Vagina (tissue), 2 donors: ENCODE measurements at regions not wholly inside any gene's neighbourhood (a gene's known extent, or its start where the extent isn't known, plus 50 kb on each side); places are given as distances from the start of the nearest gene placed in this dataset.
"Not testable (repeated sequence)": the region's sequence is repeated elsewhere in the genome, so short reads cannot be mapped to it uniquely, and the experiment has no call there.

Source experiments
- CTCF ChIP-seq, 3 experiments: fragments of 450-650 bp in 2 of 3; fragments of 200-600 bp in 1 of 3; sonication (generic) in 1 of 3; IDR thresholded peaks; one replicate each; pipeline ENCODE4 v1.5.1; 2017 to 2019; ENCODE audit warnings: antibody characterized with exemption in 3 of 3, mild to moderate bottlenecking in 2 of 3, moderate library complexity in 2 of 3
- POLR2A ChIP-seq, 2 donors: fragments of 450-650 bp; IDR thresholded peaks; one replicate each; pipeline ENCODE4 v1.6.1; 2017; ENCODE audit warnings: antibody characterized with exemption in 2 of 2, mild to moderate bottlenecking in 2 of 2, moderate library complexity in 2 of 2
- POLR2AphosphoS5 ChIP-seq, 2 donors: sonication (generic); formaldehyde crosslinking; IDR thresholded peaks; one replicate each; pipeline ENCODE4 v1.9.0; 2017; ENCODE audit warnings: antibody characterized with exemption in 2 of 2, mild to moderate bottlenecking in 2 of 2, low read depth in 1 of 2; ENCODE audit not compliant: insufficient read depth in 1 of 2

DNA sequence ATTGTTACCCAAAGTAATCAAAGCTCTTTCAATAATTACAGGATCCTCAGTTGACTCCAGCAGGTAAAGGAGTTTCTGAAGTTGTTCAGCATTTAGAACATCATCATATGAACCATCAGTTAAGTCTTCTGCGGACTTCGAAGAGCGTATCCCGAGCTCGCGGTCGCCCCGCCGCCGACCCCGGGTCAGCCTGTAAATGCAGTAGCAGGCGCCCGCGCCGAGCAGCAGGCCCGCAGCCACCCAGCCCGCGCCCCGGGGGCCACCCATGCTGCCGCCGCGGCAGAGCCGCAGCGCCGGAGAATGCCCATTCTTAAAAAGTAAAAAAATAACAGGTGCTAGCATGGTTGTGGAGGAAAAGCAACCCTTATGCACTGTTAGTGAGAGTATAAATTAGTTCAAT is 444.5 kb downstream of the NSUN3 start:
- not testable (repeated sequence) for TF ChIP-seq POLR2A (IDR thresholded peaks at IDR 0.05); CTCF (IDR thresholded peaks at IDR 0.05); POLR2AphosphoS5 (IDR thresholded peaks at IDR 0.05; ENCODE audit: insufficient read depth in 1 of 2, low read depth in 1 of 2)
